Activated naive CD8-positive, alpha-beta T cell treated with anti-CD3 and anti-CD28 coated beads, Interleukin-2, amount 50 U/mL, for 24 hours (primary cell): ENCODE measurements at regions not wholly inside any gene's neighbourhood (a gene's known extent, or its start where the extent isn't known, plus 50 kb on each side); places are given as distances from the start of the nearest gene placed in this dataset.
A peak's percentile ranks its signal among the peaks of the same experiment; 100 is the strongest.
"Not testable (repeated sequence)": the region's sequence is repeated elsewhere in the genome, so short reads cannot be mapped to it uniquely, and the experiment has no call there.

Experiments used
- ATAC-seq: fragments of 150-1000 bp; cut with Tn5 transposase; one replicate; pipeline ENCODE4 v1.10.0; 2021
- DNase-seq: peaks from one replicate; pipeline ENCODE4 v3.0.0; 2021
- H3K27ac Mint-ChIP-seq: one replicate; pipeline ENCODE4 v1.8.0; 2021; ENCODE audit warnings: mild to moderate bottlenecking, mixed read lengths
- H3K27me3 Mint-ChIP-seq: one replicate; pipeline ENCODE4 v1.8.0; 2021; ENCODE audit warnings: mixed read lengths
- H3K36me3 Mint-ChIP-seq: one replicate; pipeline ENCODE4 v1.8.0; 2021; ENCODE audit warnings: low read depth, mixed read lengths
- H3K4me1 Mint-ChIP-seq: one replicate; pipeline ENCODE4 v1.8.0; 2021; ENCODE audit warnings: mixed read lengths
- H3K4me3 Mint-ChIP-seq: one replicate; pipeline ENCODE4 v1.8.0; 2021; ENCODE audit warnings: mild to moderate bottlenecking, moderate library complexity, mixed read lengths
- H3K9me3 Mint-ChIP-seq: one replicate; pipeline ENCODE4 v1.8.0; 2021; ENCODE audit warnings: mixed read lengths

DNA sequence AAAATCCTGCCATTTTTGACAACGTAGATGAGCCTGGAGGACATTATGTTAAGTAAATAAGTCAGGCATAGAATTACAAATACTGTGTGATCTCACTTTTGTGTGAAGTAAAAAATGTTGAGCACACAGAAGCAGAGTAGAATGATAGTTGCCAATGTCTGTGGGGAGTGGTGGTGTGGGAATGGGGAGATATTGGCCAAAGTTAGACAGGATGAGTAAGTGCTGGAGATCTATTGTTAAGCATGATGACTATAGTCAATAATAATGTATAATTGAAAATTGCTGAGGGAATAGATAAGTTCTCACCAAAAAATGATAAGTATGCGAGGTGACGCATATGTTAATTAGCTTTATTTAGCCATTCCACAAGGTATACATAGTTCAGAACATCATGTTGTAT lies 92.0 kb downstream of the GPR85 start:
- no peaks in the 10 kb centered on the region for H3K4me1 Mint-ChIP-seq
- peaks cover 5% of the 10 kb centered on the region for H3K27me3 Mint-ChIP-seq
- DNase-seq (no peak), ATAC-seq (no peak)
- H3K36me3 Mint-ChIP-seq, result no peaks in the 10 kb centered on the region
- no peak overlapping the region for H3K4me3 Mint-ChIP-seq
- no peak overlapping the region for H3K27ac Mint-ChIP-seq
- no peaks in the 10 kb centered on the region for H3K9me3 Mint-ChIP-seq

DNA sequence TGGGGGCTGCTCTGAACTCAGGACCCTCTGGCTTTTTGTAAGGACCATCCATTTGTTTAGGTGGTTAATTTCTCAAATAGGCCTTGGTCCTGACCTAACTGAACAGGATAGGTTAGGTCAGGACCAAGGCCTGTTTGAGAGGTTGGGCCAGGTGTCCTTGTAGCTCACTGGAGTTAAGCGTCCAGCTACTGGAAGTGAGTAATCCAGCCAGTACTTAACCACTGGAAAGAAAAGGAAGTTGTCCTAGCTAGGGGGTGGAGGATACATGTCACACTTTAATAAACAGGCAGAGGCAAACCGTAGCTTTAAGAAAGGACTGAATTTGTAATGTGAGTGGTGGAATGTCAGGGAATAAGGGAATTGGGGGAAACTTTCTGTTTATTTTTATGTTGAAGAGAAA lies 96.0 kb downstream of the GPR85 start:
- H3K27me3 Mint-ChIP-seq, result peaks cover 10% of the 10 kb centered on the region
- no peaks in the 10 kb centered on the region for H3K36me3 Mint-ChIP-seq
- DNase-seq, result no peak
- H3K4me3 Mint-ChIP-seq, result no peak overlapping the region
- H3K9me3 Mint-ChIP-seq, result no peaks in the 10 kb centered on the region
- H3K4me1 Mint-ChIP-seq, result no peaks in the 10 kb centered on the region
- peak overlapping the region; percentile 29 for H3K27ac Mint-ChIP-seq
- no peak for ATAC-seq

DNA sequence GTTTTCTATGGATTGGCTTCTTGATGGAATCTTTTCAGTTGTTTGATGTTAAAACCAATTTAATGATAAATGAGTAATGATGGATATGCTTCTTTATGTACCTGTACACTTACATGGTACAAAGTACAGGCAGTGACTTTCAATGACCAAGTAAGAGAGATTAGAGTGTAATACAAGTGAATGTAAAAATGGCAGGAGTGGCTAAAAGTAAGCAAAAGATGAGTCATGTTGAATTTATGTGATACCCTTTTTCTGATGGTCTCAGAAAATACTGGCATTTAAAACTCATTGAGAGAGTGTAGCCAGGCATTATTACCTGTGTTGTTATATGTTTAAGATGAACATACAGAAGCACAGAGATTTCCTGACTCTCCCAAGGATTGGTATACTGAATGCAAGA lies 97.1 kb downstream of the GPR85 start:
- ATAC-seq (no peak), DNase-seq (no peak)
- Mint-ChIP-seq H3K4me3 (no peak overlapping the region), H3K36me3 (no peaks in the 10 kb centered on the region), H3K9me3 (no peaks in the 10 kb centered on the region), H3K27me3 (peaks cover 10% of the 10 kb centered on the region), H3K4me1 (no peaks in the 10 kb centered on the region), H3K27ac (no peak overlapping the region)

DNA sequence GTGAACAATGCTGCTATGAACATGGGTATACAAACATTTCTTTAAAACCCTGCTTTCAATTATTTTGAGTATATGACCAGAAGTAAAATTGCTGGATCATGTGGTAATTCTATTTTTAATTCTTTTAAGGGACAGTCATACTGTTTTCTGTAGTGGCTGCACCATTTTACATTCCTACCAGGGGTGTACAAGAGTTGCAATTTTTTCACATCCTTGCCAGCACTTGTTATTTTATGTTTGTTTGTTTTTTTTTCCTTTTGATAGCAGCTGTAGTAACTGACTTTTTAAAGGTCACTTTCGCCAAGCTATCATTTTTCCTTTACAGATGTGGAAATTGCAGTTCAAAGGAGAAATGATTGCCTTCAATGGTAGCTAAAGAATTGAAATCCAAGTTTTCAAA lies 99.5 kb downstream of the GPR85 start:
- H3K27me3 Mint-ChIP-seq, result peaks cover 10% of the 10 kb centered on the region
- no peaks in the 10 kb centered on the region for H3K9me3 Mint-ChIP-seq
- no peak overlapping the region for H3K4me3 Mint-ChIP-seq
- no peak for DNase-seq
- no peaks in the 10 kb centered on the region for H3K36me3 Mint-ChIP-seq
- ATAC-seq, result no peak
- H3K27ac Mint-ChIP-seq, result no peak overlapping the region
- no peaks in the 10 kb centered on the region for H3K4me1 Mint-ChIP-seq

DNA sequence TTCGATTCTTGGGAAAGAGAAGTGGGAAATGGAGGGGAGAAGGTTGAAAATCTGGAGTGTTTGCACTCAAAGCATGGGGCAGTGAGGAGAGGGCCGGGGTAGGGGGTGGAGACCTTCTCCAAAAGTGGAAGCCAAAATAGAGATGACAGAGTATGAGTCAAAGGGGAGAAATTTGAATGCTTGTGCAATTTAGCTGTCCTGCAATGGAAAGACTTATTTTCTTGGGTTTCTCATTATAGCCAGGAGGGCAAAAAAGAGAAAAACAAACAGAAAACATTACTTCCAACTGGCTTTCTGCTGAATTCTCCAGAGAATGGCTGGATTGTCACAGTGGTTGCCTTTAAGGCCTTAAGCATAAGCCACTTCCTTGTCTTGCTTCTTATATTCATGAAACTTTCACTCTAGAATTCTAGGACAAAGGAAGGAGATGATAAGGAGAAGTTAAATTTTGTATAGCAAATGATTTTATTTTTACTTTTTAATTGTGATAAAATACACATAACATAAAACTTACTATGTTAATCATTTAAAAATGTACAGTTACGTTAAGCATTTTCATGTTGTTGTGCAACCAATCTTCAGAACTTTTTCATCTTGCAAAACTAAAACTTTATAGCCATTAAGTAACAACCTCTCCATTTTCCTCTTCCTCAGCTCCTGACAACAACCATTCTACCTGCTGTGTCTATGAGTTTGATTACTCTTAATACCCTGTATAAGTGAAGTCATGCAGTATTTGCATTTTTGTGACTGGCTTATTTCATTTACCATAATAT lies 100.2 kb downstream of the GPR85 start:
- H3K27me3 Mint-ChIP-seq, result peaks cover 10% of the 10 kb centered on the region
- H3K27ac Mint-ChIP-seq, result no peak overlapping the region
- DNase-seq (no peak), ATAC-seq (no peak)
- no peaks in the 10 kb centered on the region for H3K9me3 Mint-ChIP-seq
- no peaks in the 10 kb centered on the region for H3K4me1 Mint-ChIP-seq
- H3K36me3 Mint-ChIP-seq, result no peaks in the 10 kb centered on the region
- H3K4me3 Mint-ChIP-seq, result no peak overlapping the region

DNA sequence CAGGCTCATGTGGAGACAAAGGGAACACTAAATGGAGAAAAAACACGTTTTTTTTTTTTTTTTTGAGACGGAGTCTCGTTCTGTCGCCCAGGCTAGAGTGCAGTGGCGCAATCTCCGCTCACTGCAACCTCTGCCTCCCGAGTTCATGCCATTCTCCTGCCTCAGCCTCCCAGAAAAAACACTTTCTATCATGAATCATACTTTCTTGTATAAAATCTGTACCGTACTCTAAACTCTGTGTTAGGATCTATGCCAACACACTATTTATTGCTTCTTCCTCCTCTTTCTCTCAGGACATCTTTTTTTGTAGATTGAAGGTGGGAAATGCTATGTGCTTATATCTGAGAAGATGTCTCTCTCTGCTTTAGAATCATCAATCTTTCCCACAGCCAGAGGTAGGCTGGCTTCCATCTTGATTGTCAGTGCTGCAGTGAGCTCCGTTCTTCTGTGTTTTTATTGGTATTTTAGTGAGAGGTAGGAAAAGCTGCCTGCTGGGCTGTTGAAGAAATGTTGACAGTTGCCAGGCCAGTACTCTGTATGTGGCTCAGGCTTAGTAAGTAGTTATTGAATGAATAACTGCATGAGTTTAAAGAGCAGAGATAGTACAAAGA lies 101.1 kb downstream of the GPR85 start:
- Mint-ChIP-seq H3K27ac (no peak overlapping the region), H3K27me3 (peaks cover 10% of the 10 kb centered on the region), H3K9me3 (no peaks in the 10 kb centered on the region), H3K4me1 (no peaks in the 10 kb centered on the region), H3K4me3 (no peak overlapping the region), H3K36me3 (no peaks in the 10 kb centered on the region)
- no peak for DNase-seq
- no peak for ATAC-seq

DNA sequence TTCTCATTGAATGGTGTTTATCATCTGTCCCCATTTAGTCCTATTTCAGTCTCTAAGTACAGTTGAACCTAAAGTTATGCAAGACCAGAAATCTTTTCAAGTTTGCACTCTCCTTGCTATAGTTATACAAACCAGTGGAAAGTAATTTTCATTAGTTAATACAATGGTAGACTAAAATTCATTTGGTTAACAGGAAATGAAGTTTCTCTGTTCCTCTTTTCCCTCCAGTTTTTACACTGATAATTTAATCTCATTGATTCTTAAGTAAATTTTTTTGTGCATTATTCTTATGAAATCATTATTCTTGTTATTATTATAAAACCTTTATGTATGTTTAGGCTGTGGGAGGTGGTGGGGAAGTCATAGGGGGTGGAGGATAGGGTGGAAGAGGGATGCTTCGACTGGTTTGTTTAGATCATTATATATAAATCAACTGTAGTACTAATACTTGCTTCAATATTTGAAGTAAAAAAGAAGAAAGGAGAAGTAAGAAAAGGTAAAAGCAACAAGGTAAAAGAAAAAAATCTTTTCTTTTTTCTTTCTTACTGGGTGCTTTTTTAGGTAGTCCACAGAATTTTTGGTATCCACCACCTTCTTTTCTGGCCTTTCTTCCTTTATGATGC lies 104.1 kb downstream of the GPR85 start:
- no peaks in the 10 kb centered on the region for H3K36me3 Mint-ChIP-seq
- H3K27me3 Mint-ChIP-seq, result no peaks in the 10 kb centered on the region
- H3K4me3 Mint-ChIP-seq, result no peak overlapping the region
- no peaks in the 10 kb centered on the region for H3K9me3 Mint-ChIP-seq
- no peak overlapping the region for H3K27ac Mint-ChIP-seq
- no peaks in the 10 kb centered on the region for H3K4me1 Mint-ChIP-seq
- ATAC-seq (no peak), DNase-seq (no peak)

DNA sequence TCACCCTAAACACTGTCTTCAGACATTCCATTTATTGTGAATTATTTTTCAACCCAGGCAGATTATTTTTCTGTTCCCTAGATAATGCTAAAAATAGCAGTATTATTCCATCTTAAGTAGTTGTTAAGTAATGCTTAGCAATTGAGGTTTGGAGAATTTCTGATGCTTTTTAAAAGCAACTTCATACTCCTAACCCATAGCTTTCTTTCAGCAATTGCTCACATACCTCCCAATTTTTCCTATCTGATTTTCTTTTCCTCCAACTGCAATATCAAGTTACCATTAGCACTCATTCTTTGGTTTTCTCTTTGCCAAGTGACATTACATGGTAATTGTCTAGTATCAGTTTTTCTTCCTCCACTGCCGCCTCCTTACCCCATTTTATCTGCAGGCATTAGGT lies 104.7 kb downstream of the GPR85 start:
- H3K4me3 Mint-ChIP-seq, result no peak overlapping the region
- no peak overlapping the region for H3K27ac Mint-ChIP-seq
- no peaks in the 10 kb centered on the region for H3K4me1 Mint-ChIP-seq
- DNase-seq, result no peak
- no peaks in the 10 kb centered on the region for H3K27me3 Mint-ChIP-seq
- no peaks in the 10 kb centered on the region for H3K9me3 Mint-ChIP-seq
- no peaks in the 10 kb centered on the region for H3K36me3 Mint-ChIP-seq
- ATAC-seq, result no peak

DNA sequence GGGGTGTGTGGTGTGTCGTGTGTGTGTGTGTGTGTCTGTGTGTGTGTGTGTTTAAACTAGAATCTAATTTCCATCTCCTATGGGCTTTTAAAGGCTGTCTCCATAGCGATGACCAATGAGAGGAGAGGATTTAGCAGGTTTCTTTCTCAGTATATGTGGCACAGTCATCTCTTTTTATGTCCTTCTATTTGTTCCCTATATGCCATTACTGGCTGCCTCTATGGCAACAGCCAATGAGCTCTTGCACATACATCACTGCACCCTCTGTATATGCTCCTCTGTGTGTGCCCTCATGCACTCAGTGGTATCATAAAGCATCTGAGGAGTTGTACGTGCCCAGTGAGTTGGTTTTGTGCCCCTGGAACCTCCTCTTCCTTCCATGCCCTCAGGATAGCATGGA lies 107.6 kb downstream of the GPR85 start:
- ATAC-seq, H3K36me3 Mint-ChIP-seq, H3K27me3 Mint-ChIP-seq, DNase-seq, H3K4me1 Mint-ChIP-seq, H3K9me3 Mint-ChIP-seq, H3K4me3 Mint-ChIP-seq, H3K27ac Mint-ChIP-seq: not testable (repeated sequence)

DNA sequence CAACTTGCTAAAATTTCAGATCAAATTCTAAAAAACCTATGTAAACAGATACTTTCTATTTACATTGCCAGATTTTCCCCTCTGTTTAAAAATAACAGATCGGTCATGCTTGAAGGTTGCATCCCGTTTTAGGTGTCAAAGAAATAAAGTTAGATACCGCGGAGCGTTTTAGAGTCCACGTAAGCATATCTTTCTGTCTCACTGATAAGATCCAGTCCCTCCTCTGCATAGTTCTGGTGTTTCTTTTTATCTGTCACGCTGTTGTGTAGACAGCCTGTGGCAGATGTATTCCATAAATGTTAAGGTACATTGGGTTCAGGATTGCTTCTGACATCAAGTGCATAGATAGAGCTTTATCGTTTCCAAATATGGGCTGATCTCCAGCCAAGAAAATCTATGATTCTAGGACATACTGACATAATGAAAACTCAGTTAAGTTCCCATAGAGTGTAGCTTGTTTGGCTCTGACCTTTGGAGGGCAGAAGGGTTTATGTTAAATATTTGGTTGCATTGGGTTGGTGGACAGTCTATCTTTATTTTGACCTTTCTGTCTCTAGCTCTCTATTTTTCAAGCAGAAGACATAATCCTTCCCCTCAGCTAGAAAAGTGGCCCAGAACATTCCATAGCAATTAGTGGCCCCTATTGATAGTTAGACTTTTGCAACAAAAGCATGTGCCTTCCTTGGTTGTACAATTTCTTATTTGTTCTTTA lies 109.2 kb downstream of the GPR85 start:
- H3K27me3 Mint-ChIP-seq, DNase-seq, ATAC-seq, H3K36me3 Mint-ChIP-seq, H3K9me3 Mint-ChIP-seq, H3K4me1 Mint-ChIP-seq, H3K27ac Mint-ChIP-seq, H3K4me3 Mint-ChIP-seq: not testable (repeated sequence)

DNA sequence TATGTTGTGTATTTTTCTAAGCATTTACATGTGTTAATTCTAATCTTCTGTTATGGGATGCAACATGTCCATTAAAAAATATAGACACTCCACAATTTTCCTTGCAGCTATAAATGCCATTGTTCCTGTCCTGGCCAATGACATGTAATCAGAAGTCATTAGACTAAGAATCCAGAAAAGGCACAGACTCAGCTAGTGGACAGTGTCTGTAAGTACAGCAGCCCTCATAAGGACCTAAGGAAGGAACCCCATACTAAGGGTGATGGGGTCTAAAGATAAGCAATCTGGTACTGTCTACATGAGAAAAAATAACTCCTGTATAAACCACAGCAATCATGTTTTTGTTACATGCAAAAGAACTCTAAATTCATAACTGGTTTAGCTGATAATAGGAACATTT lies 115.9 kb downstream of the GPR85 start:
- Mint-ChIP-seq H3K27ac (no peak overlapping the region), H3K27me3 (peaks cover 14% of the 10 kb centered on the region), H3K36me3 (no peaks in the 10 kb centered on the region), H3K4me1 (no peaks in the 10 kb centered on the region), H3K4me3 (no peak overlapping the region), H3K9me3 (no peaks in the 10 kb centered on the region)
- no peak for DNase-seq
- no peak for ATAC-seq

DNA sequence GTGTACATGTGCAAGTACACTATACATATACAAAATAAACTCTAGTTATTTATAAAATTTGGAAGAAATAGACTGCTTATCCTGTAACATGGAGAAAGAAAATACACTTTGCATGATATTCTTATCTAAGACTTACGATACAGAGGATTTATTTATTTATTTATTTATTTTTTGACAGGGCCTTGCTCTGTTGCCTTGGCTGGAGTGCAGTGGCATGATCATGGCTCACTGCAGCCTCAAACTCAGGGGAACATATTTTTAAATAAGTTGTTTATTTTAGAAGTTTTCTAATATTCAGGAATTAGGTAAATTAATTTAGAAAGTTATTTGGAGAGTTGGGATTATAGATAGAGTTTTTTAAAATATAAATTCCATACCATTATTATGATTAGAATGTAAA lies 116.7 kb downstream of the GPR85 start:
- no peak for DNase-seq
- Mint-ChIP-seq H3K27ac (no peak overlapping the region), H3K27me3 (peaks cover 14% of the 10 kb centered on the region), H3K9me3 (no peaks in the 10 kb centered on the region), H3K4me1 (no peaks in the 10 kb centered on the region), H3K36me3 (no peaks in the 10 kb centered on the region), H3K4me3 (no peak overlapping the region)
- no peak for ATAC-seq

DNA sequence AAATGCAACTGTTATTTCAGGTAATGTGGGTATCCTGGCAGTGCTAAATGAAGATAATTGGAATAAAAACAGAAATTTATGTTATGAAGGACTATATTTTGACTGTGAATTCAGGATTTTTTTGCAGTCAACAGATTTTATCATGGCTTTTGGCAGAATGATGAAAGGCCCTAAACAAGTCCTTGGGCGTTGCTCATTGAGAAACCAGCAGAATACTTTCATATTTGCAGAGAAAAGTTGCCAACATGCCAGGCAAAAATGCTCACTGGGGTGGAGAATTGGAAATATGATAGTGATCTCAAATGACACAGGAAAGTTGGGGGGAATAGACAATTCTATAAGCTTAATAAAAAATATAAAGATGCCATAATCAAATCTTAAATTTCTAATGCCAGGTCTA lies 121.1 kb downstream of the GPR85 start:
- DNase-seq (no peak), ATAC-seq (no peak)
- H3K27ac Mint-ChIP-seq, result no peak overlapping the region
- H3K4me1 Mint-ChIP-seq, result no peaks in the 10 kb centered on the region
- H3K27me3 Mint-ChIP-seq, result peaks cover 17% of the 10 kb centered on the region
- no peaks in the 10 kb centered on the region for H3K36me3 Mint-ChIP-seq
- no peak overlapping the region for H3K4me3 Mint-ChIP-seq
- no peaks in the 10 kb centered on the region for H3K9me3 Mint-ChIP-seq

DNA sequence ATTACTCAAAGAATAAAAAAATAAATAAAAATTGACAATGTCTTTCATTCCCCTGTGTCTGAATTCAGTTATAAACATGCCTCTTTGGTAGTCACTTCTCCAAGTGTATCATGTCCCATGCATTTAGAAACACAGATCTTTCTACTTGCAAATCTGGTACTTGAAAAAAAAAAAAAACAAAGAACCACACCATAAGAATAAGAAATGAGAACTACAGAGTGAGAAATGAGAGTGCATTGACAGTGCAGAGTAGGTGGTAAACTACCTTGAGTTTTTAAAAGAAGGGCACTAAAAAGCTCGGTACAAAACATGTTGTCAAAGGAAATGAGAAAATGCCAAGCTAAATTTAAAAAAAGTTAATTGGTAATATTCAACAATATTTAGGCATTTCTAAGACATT lies 123.0 kb downstream of the GPR85 start:
- H3K4me3 Mint-ChIP-seq, result no peak overlapping the region
- no peaks in the 10 kb centered on the region for H3K36me3 Mint-ChIP-seq
- DNase-seq (no peak), ATAC-seq (no peak)
- no peaks in the 10 kb centered on the region for H3K4me1 Mint-ChIP-seq
- peaks cover 21% of the 10 kb centered on the region for H3K27me3 Mint-ChIP-seq
- H3K27ac Mint-ChIP-seq, result no peak overlapping the region
- H3K9me3 Mint-ChIP-seq, result no peaks in the 10 kb centered on the region

DNA sequence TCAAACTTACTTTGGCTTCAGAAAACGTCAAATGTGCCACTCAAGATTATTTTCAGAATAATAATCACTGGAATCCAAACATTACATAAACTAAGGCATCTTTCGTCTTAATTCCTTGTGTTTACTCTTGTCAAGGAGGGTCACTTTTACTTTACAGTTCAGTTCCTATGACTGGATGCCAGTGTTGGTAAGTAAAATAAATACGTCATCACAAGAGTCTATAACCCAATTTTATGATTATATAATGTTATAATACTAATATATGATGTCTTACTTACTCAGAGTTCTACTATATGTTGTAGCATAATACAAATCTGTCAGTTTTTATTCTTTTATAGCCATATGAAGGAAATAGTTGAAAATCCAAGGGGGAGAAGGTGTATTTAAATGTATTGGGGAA lies 123.8 kb downstream of the GPR85 start:
- DNase-seq (no peak), ATAC-seq (no peak)
- Mint-ChIP-seq H3K27me3 (peaks cover 21% of the 10 kb centered on the region), H3K36me3 (no peaks in the 10 kb centered on the region), H3K9me3 (no peaks in the 10 kb centered on the region), H3K4me3 (no peak overlapping the region), H3K27ac (no peak overlapping the region), H3K4me1 (no peaks in the 10 kb centered on the region)
